NT2/D1 (cell line): ENCODE measurements at regions not wholly inside any gene's neighbourhood (a gene's known extent, or its start where the extent isn't known, plus 50 kb on each side); places are given as distances from the start of the nearest gene placed in this dataset.

Experiments
- SUZ12 ChIP-seq: IDR thresholded peaks from 2 replicates; pipeline ENCODE4 v1.6.1; 2011; ENCODE audit not compliant: insufficient read length, insufficient read depth; ENCODE audit errors: extremely low read depth
- YY1 ChIP-seq: IDR thresholded peaks from 2 replicates; pipeline ENCODE4 v1.6.1; 2011; ENCODE audit not compliant: insufficient read length, insufficient read depth
- ZNF274 ChIP-seq: IDR thresholded peaks from 2 replicates; pipeline ENCODE4 v1.6.1; 2011; ENCODE audit warnings: mild to moderate bottlenecking, low read depth, low read length

GRCh38 chr2:203814661-203815540, 52.7 kb upstream of the CTLA4 start:
- TF ChIP-seq SUZ12 (no peak), ZNF274 (no peak), YY1 (no peak)
